Gastroesophageal sphincter (tissue), 4 donors: ENCODE measurements at regions not wholly inside any gene's neighbourhood (a gene's known extent, or its start where the extent isn't known, plus 50 kb on each side); places are given as distances from the start of the nearest gene placed in this dataset.

Source experiments
- ATAC-seq: fragments of 150-250 bp; one replicate; pipeline ENCODE4 v1.9.1; 2016; ENCODE audit warnings: mild to moderate bottlenecking, moderate library complexity
- H3K27ac ChIP-seq, 4 donors: fragments of 200-600 bp; sonication (generic) in 3 of 4; 1 replicate in 3 of 4; 2 replicates in 1 of 4; pipeline ENCODE4 v1.5.1; 2016 to 2019
- H3K27me3 ChIP-seq: fragments of 200-600 bp; sonication (generic); one replicate; pipeline ENCODE4 v1.5.1; 2019
- H3K36me3 ChIP-seq, 2 donors: fragments of 200-600 bp; sonication (generic); one replicate each; pipeline ENCODE4 v1.5.1; 2019; ENCODE audit warnings: control low read depth in 1 of 2
- H3K4me1 ChIP-seq, 3 donors: fragments of 200-600 bp; sonication (generic); 1 replicate in 2 of 3; 2 replicates in 1 of 3; pipeline ENCODE4 v1.5.1; 2016 to 2019; ENCODE audit warnings: control low read depth in 2 of 3
- H3K4me3 ChIP-seq, 2 donors: fragments of 200-600 bp; sonication (generic); one replicate each; pipeline ENCODE4 v1.5.1; 2019; ENCODE audit warnings: mild to moderate bottlenecking in 1 of 2, moderate library complexity in 1 of 2
- H3K9me3 ChIP-seq, 3 donors: fragments of 200-600 bp; sonication (generic); one replicate each; pipeline ENCODE4 v1.5.1; 2017 to 2019; ENCODE audit warnings: control low read depth in 2 of 3
- CTCF ChIP-seq, 4 experiments: fragments of 200-600 bp in 2 of 4; fragments of 450-650 bp in 2 of 4; sonication (generic) in 1 of 4; IDR thresholded peaks; one replicate each; pipeline ENCODE4 v1.5.1; 2017 to 2019; ENCODE audit warnings: antibody characterized with exemption in 4 of 4, mild to moderate bottlenecking in 2 of 4, moderate library complexity in 2 of 4
- EP300 ChIP-seq: sonication (generic); formaldehyde crosslinking; IDR thresholded peaks from one replicate; pipeline ENCODE4 v1.6.1; 2017; ENCODE audit warnings: antibody characterized with exemption, mild to moderate bottlenecking
- POLR2A ChIP-seq, 2 donors: fragments of 450-650 bp; IDR thresholded peaks; one replicate each; pipeline ENCODE4 v1.6.1; 2017; ENCODE audit warnings: antibody characterized with exemption in 2 of 2, mild to moderate bottlenecking in 2 of 2, moderate library complexity in 1 of 2
- POLR2AphosphoS5 ChIP-seq: sonication (generic); formaldehyde crosslinking; IDR thresholded peaks from one replicate; pipeline ENCODE4 v1.6.1; 2017; ENCODE audit warnings: antibody characterized with exemption
- WGBS, 2 donors: methylation state at CpG; one replicate each; pipeline ENCODE4 v1.1.5; 2018; ENCODE audit warnings: low coverage in 1 of 2; 5-methylcytosine and 5-hydroxymethylcytosine counted together

- no peak for TF ChIP-seq CTCF (IDR thresholded peaks at IDR 0.05)
- no peak for TF ChIP-seq POLR2AphosphoS5
- TF ChIP-seq EP300: no peak
- no peak for TF ChIP-seq POLR2A (IDR thresholded peaks at IDR 0.05)
- Histone ChIP-seq H3K36me3 (no peaks in the 10 kb centered on the region), H3K27me3 (no peaks in the 10 kb centered on the region), H3K4me1 (no peaks in the 10 kb centered on the region), H3K9me3 (peaks cover 0 to 8% (median 0%) of the 10 kb centered on the region in 3 donors), H3K27ac (no peak overlapping the region), H3K4me3 (no peak overlapping the region)
- no peak for ATAC-seq
- WGBS, 2 donors: 54% methylated on average over 4 of the region's 5 CpGs; no CpG with 5 or more reads in 1 of the 2 donors
Observed at GRCh38 chr10:47101196-47101595, 190.0 kb downstream of the PTPN20 start.

GRCh38 chr10:47101807-47102206 is 190.6 kb downstream of the PTPN20 start:
- H3K4me3 ChIP-seq: no peak overlapping the region
- ATAC-seq: no peak
- H3K36me3 ChIP-seq: no peaks in the 10 kb centered on the region
- peaks cover 0 to 8% (median 0%) of the 10 kb centered on the region in 3 donors for H3K9me3 ChIP-seq
- TF ChIP-seq EP300: no peak
- 84 to 100% methylated on average over 1 to 3 of the region's 3 CpGs for WGBS, 2 donors
- H3K4me1 ChIP-seq: no peaks in the 10 kb centered on the region
- no peak overlapping the region for H3K27ac ChIP-seq
- no peaks in the 10 kb centered on the region for H3K27me3 ChIP-seq

GRCh38 chr10:47104151-47104605 is 192.9 kb downstream of the PTPN20 start:
- no peaks in the 10 kb centered on the region for H3K36me3 ChIP-seq
- TF ChIP-seq EP300 (no peak), CTCF (IDR thresholded peaks at IDR 0.05) (no peak), POLR2A (IDR thresholded peaks at IDR 0.05) (no peak), POLR2AphosphoS5 (no peak)
- H3K4me3 ChIP-seq: no peak overlapping the region
- no peak for ATAC-seq
- peaks cover 0 to 8% (median 0%) of the 10 kb centered on the region in 3 donors for H3K9me3 ChIP-seq
- H3K27me3 ChIP-seq: no peaks in the 10 kb centered on the region
- 90 to 100% methylated on average over 1 to 2 of the region's 4 CpGs for WGBS, 2 donors
- H3K4me1 ChIP-seq: no peaks in the 10 kb centered on the region
- no peak overlapping the region for H3K27ac ChIP-seq

GRCh38 chr10:47104786-47105385 is 193.7 kb downstream of the PTPN20 start:
- Histone ChIP-seq H3K36me3 (no peaks in the 10 kb centered on the region), H3K27ac (no peak overlapping the region), H3K4me1 (no peaks in the 10 kb centered on the region), H3K4me3 (no peak overlapping the region), H3K9me3 (peaks cover 0 to 8% (median 0%) of the 10 kb centered on the region in 3 donors), H3K27me3 (no peaks in the 10 kb centered on the region)
- WGBS, 2 donors: 71 to 90% methylated on average over 1 to 2 of the region's 4 CpGs
- peak; percentile 51 for ATAC-seq
- TF ChIP-seq POLR2A (IDR thresholded peaks at IDR 0.05): no peak
- no peak for TF ChIP-seq EP300
- no peak for TF ChIP-seq POLR2AphosphoS5
- TF ChIP-seq CTCF (IDR thresholded peaks at IDR 0.05): no peak

DNA sequence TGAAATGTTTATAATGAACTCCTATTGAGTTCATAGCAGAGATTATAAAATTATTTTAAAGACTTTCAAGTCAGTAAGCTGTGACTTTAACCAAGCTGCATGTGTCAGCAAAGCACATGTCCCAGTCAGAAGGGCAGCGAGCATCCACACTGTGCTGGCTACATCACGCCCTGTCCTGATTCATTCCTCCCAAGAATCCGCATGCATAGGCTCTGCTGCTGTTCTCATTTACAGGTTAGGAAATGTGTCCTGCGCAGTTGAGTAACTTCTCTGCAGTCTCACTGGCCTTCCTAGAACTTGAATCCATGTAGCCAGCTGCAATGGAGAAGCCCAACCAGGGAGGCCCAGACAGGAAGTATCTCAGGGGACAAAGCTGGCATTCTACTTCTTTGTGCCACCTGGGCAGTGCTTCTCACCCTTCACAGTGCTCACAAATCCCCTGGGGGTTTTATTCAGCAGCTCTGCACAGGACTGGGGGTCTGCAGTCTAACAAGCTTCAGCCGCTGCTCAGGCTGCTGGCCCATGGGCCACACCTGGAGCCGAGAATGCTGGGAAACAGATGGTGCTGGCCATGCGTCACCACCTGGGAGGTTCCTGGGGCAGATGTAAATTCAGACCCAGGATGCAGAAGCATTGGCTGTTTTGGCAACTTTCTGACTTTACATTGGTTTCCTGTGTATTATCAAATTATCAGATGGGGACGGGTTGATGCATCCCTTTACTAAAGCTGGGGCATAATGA is 192.8 kb upstream of the GDF10 start:
- no peak for TF ChIP-seq POLR2AphosphoS5
- H3K27ac ChIP-seq: no peak overlapping the region
- no peaks in the 10 kb centered on the region for H3K4me1 ChIP-seq
- peaks cover 0 to 8% (median 0%) of the 10 kb centered on the region in 3 donors for H3K9me3 ChIP-seq
- no peaks in the 10 kb centered on the region for H3K36me3 ChIP-seq
- H3K4me3 ChIP-seq: no peak overlapping the region
- no peaks in the 10 kb centered on the region for H3K27me3 ChIP-seq
- no peak for ATAC-seq
- 72 to 90% methylated on average over 4 of the region's 8 CpGs for WGBS, 2 donors

GRCh38 chr10:47109906-47110305 is 190.1 kb upstream of the GDF10 start:
- Histone ChIP-seq H3K36me3 (no peaks in the 10 kb centered on the region), H3K9me3 (no peaks in the 10 kb centered on the region), H3K4me1 (no peaks in the 10 kb centered on the region), H3K27ac (no peak overlapping the region), H3K4me3 (no peak overlapping the region), H3K27me3 (no peaks in the 10 kb centered on the region)
- no peak for ATAC-seq
- TF ChIP-seq CTCF (IDR thresholded peaks at IDR 0.05) (no peak), EP300 (no peak), POLR2AphosphoS5 (no peak), POLR2A (IDR thresholded peaks at IDR 0.05) (no peak)
- 32 to 41% methylated on average over 2 of the region's 2 CpGs for WGBS, 2 donors
